ENCODE measurements at regions not wholly inside any gene's neighbourhood (a gene's known extent, or its start where the extent isn't known, plus 50 kb on each side); places are given as distances from the start of the nearest gene placed in this dataset.

DNA sequence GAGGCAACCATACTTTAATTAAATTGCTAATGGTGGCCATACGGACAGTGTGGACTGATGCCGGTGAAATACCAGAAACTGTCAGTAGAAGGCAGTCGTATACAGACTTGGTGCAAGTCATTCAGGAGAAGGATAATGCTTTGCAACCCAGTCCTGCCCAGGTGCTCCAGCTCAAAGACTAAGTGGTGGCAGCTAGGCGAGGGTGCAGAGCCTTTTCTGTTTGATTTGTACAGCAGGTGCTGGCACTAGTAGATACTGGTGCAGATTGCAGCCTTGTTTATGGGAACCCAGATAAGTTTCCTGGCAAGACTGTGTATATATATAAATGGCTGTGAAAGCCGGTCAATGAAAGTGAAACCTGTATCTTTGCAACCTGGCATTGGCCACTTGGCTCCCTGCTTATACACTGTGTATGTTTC lies 208.3 kb upstream of the SYT4 start:
- TF ChIP-seq POLR2AphosphoS5 (IDR thresholded peaks at IDR 0.05; ENCODE audit: borderline replicate concordance, low read depth, low read length) (no peak), FOXP2 (optimal IDR thresholded peaks at IDR 0.05; ENCODE audit: control extremely low read depth, extremely low read length, insufficient read depth) (no peak), EZH2 (IDR thresholded peaks at IDR 0.05) (no peak)
- Histone ChIP-seq H3K9me3 (ENCODE audit: low read depth, low read length) (no peaks in the 10 kb centered on the region), H3K4me3 (no peak overlapping the region), H3K9ac (ENCODE audit: insufficient read length) (no peak overlapping the region), H3K27ac (no peak overlapping the region), H3K36me3 (ENCODE audit: insufficient read depth, low read length) (no peaks in the 10 kb centered on the region)
- DNase-seq (ENCODE audit: low read depth, low spot score), result no peak

DNA sequence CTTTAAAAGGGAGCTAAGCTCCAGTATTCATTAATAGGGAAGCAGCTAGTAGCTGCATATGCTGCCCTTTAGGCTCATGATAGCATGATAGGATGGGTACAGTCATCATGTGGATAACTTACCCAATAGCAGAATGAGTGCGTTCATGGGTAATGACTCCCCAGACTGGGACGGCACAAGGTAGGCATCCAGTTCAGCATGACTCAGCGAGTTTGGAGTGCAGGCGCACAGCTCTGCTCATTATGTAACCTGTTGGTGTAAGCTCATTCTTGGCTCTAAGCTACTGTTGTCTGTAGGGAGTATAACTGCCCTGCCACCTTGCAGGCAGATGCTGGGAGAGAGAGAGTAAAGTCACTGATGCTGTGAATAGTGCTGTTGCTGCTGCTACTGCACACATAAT lies 209.2 kb upstream of the SYT4 start:
- no peak for DNase-seq (ENCODE audit: low read depth, low spot score)
- Histone ChIP-seq H3K36me3 (ENCODE audit: insufficient read depth, low read length) (no peaks in the 10 kb centered on the region), H3K9me3 (ENCODE audit: low read depth, low read length) (no peaks in the 10 kb centered on the region), H3K27ac (no peak overlapping the region), H3K4me3 (no peak overlapping the region), H3K9ac (ENCODE audit: insufficient read length) (no peak overlapping the region)
- TF ChIP-seq POLR2AphosphoS5 (IDR thresholded peaks at IDR 0.05; ENCODE audit: borderline replicate concordance, low read depth, low read length), result no peak
- TF ChIP-seq EZH2 (IDR thresholded peaks at IDR 0.05), result no peak
- no peak for TF ChIP-seq FOXP2 (optimal IDR thresholded peaks at IDR 0.05; ENCODE audit: control extremely low read depth, extremely low read length, insufficient read depth)

DNA sequence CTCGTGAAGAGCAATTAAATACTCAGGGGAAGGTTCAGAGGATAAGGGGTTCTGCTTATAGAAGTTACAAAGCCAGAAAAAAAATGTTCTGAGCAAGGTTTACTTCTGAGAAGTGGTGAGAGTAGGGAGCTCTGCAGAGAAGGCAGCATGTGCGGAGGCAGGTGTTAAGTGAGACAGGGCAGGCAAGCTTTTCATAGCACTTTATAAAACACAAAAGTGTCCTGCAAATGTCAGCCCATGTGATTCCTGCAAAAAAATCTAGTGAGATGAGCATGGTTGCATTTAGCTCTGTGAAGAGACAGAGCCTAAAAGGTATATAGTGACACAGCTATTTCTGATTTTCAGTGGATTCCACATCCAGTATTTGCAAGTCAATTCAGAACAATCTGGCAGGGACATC lies 223.8 kb upstream of the SYT4 start:
- no peaks in the 10 kb centered on the region for H3K9me3 ChIP-seq (ENCODE audit: low read depth, low read length)
- no peaks in the 10 kb centered on the region for H3K36me3 ChIP-seq (ENCODE audit: insufficient read depth, low read length)
- no peak for TF ChIP-seq EZH2 (IDR thresholded peaks at IDR 0.05)
- no peak for TF ChIP-seq POLR2AphosphoS5 (IDR thresholded peaks at IDR 0.05; ENCODE audit: borderline replicate concordance, low read depth, low read length)
- TF ChIP-seq FOXP2 (optimal IDR thresholded peaks at IDR 0.05; ENCODE audit: control extremely low read depth, extremely low read length, insufficient read depth), result no peak
- H3K4me3 ChIP-seq, result no peak overlapping the region
- no peak overlapping the region for H3K27ac ChIP-seq
- DNase-seq (ENCODE audit: low read depth, low spot score), result no peak
- no peak overlapping the region for H3K9ac ChIP-seq (ENCODE audit: insufficient read length)

DNA sequence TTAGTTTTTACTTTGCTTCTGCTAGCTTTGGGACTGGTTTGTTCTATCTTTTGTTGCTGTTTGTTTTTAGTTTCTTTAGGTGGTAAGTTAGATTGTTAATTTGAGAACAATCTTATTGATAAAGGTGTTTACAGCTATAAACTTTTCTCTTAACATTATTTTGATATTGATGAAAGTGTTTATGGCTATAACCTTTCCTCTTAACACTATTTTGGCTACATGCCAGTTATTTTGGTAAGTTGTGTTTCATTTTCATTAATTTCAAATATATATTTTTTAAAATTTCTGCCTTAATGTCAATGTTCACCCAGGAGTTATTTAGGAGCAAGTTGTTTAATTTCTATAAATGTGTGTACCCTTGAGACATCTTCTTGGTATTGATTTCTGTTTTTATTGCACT lies 229.6 kb upstream of the SYT4 start:
- no peak overlapping the region for H3K27ac ChIP-seq
- no peaks in the 10 kb centered on the region for H3K36me3 ChIP-seq (ENCODE audit: insufficient read depth, low read length)
- no peak overlapping the region for H3K9ac ChIP-seq (ENCODE audit: insufficient read length)
- no peaks in the 10 kb centered on the region for H3K9me3 ChIP-seq (ENCODE audit: low read depth, low read length)
- H3K4me3 ChIP-seq, result no peak overlapping the region
- DNase-seq (ENCODE audit: low read depth, low spot score), result no peak
- TF ChIP-seq EZH2 (IDR thresholded peaks at IDR 0.05) (no peak), FOXP2 (optimal IDR thresholded peaks at IDR 0.05; ENCODE audit: control extremely low read depth, extremely low read length, insufficient read depth) (no peak), POLR2AphosphoS5 (IDR thresholded peaks at IDR 0.05; ENCODE audit: borderline replicate concordance, low read depth, low read length) (no peak)

DNA sequence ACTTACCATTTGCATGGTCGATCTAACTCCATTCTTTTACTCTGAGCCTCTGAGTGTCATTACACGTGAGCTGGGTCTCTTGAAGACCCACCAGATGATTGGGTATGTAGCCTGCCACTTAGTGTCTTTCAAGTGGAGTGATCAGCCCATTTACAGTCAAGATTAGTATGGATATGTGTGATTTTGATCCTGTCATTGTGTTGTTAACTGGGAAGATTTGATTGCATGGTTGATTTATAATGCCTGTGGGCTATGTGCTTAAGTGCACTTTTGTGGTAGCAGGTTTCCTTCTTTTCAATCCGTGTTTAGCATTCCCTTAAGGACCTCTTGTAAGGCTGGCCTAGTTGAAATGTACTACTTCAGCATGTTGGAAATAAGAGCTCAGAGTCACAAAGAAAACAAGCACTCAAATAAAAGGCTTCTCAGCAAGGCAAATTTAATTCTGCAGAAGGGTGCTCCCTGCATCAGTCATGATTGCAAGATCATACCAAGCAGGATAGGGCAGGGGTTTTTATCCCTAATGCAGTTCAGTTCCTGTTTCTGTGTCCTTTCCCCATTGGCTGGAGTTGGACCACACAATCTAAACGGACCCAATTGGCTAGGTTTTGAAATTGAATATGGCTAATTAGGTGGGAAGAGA lies 230.7 kb upstream of the SYT4 start:
- no peaks in the 10 kb centered on the region for H3K9me3 ChIP-seq (ENCODE audit: low read depth, low read length)
- H3K27ac ChIP-seq, result no peak overlapping the region
- no peak overlapping the region for H3K4me3 ChIP-seq
- TF ChIP-seq EZH2 (IDR thresholded peaks at IDR 0.05) (no peak), POLR2AphosphoS5 (IDR thresholded peaks at IDR 0.05; ENCODE audit: borderline replicate concordance, low read depth, low read length) (no peak), FOXP2 (optimal IDR thresholded peaks at IDR 0.05; ENCODE audit: control extremely low read depth, extremely low read length, insufficient read depth) (no peak)
- no peaks in the 10 kb centered on the region for H3K36me3 ChIP-seq (ENCODE audit: insufficient read depth, low read length)
- no peak overlapping the region for H3K9ac ChIP-seq (ENCODE audit: insufficient read length)
- no peak for DNase-seq (ENCODE audit: low read depth, low spot score)

DNA sequence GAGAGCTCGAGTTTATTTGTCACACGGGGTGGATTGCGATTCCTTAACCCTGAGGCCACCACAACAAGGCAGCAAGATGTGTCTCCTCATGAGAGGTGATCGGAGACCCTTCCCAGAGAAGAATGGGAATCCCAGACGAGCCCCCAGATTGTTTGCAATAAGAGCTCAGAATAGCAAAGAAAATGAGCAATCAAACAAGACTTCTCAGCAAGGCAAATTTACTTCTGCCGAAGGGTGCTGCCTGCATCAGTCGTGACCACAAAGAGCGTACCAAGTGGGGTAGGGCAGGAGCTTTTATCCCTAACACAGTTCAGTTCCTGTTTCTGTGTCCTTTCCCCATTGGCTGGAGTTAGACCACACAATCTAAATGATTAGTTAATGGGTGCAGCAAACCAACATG lies 237.5 kb upstream of the SYT4 start:
- no peak overlapping the region for H3K4me3 ChIP-seq
- H3K27ac ChIP-seq, result no peak overlapping the region
- H3K36me3 ChIP-seq (ENCODE audit: insufficient read depth, low read length), result no peaks in the 10 kb centered on the region
- no peak overlapping the region for H3K9ac ChIP-seq (ENCODE audit: insufficient read length)
- no peaks in the 10 kb centered on the region for H3K9me3 ChIP-seq (ENCODE audit: low read depth, low read length)
- no peak for DNase-seq (ENCODE audit: low read depth, low spot score)
- no peak for TF ChIP-seq EZH2 (IDR thresholded peaks at IDR 0.05)
- TF ChIP-seq FOXP2 (optimal IDR thresholded peaks at IDR 0.05; ENCODE audit: control extremely low read depth, extremely low read length, insufficient read depth), result no peak
- TF ChIP-seq POLR2AphosphoS5 (IDR thresholded peaks at IDR 0.05; ENCODE audit: borderline replicate concordance, low read depth, low read length), result no peak

DNA sequence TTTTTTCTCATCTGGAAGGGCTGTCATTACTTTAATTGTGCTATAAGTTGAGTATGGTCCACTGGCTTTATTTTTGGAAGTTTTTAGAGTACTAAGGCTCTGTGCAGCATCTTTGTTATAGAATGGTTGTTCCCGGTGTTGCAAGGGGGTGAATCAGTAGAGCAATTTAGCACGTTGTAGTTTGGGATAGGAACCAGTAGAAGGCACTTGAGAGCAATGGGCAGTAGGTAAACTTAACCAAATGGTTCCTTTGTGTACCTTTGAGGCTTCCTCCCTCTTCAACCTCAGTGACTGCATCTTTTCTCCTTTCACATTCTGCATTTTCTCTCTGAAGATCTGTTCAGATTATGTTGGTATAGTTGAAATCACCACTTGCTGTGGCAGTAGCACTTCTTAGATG lies 238.2 kb upstream of the SYT4 start:
- Histone ChIP-seq H3K4me3 (no peak overlapping the region), H3K9me3 (ENCODE audit: low read depth, low read length) (no peaks in the 10 kb centered on the region), H3K36me3 (ENCODE audit: insufficient read depth, low read length) (no peaks in the 10 kb centered on the region), H3K9ac (ENCODE audit: insufficient read length) (no peak overlapping the region), H3K27ac (no peak overlapping the region)
- TF ChIP-seq FOXP2 (optimal IDR thresholded peaks at IDR 0.05; ENCODE audit: control extremely low read depth, extremely low read length, insufficient read depth) (no peak), EZH2 (IDR thresholded peaks at IDR 0.05) (no peak), POLR2AphosphoS5 (IDR thresholded peaks at IDR 0.05; ENCODE audit: borderline replicate concordance, low read depth, low read length) (no peak)
- no peak for DNase-seq (ENCODE audit: low read depth, low spot score)

DNA sequence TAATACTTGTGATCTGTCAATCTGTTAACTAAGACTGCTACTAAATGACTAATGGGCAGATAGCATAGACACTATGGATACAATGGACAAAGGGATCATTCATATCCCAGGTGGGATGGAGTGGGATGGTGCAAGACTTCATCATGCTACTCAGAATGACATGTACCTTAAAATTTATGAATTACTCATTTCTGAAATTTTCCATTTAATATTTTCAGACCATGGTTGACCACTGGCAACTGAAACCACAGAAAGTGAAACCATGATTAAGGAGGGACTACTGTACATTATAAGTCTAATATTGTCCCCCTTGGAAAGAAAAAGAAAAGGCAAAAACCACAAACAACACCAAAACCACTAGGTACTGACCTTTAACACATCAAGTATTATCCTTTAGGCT lies 247.0 kb upstream of the SYT4 start:
- TF ChIP-seq EZH2 (IDR thresholded peaks at IDR 0.05) (no peak), POLR2AphosphoS5 (IDR thresholded peaks at IDR 0.05; ENCODE audit: borderline replicate concordance, low read depth, low read length) (no peak), FOXP2 (optimal IDR thresholded peaks at IDR 0.05; ENCODE audit: control extremely low read depth, extremely low read length, insufficient read depth) (no peak)
- Histone ChIP-seq H3K36me3 (ENCODE audit: insufficient read depth, low read length) (no peaks in the 10 kb centered on the region), H3K27ac (no peak overlapping the region), H3K9ac (ENCODE audit: insufficient read length) (no peak overlapping the region), H3K4me3 (no peak overlapping the region), H3K9me3 (ENCODE audit: low read depth, low read length) (no peaks in the 10 kb centered on the region)
- no peak for DNase-seq (ENCODE audit: low read depth, low spot score)

DNA sequence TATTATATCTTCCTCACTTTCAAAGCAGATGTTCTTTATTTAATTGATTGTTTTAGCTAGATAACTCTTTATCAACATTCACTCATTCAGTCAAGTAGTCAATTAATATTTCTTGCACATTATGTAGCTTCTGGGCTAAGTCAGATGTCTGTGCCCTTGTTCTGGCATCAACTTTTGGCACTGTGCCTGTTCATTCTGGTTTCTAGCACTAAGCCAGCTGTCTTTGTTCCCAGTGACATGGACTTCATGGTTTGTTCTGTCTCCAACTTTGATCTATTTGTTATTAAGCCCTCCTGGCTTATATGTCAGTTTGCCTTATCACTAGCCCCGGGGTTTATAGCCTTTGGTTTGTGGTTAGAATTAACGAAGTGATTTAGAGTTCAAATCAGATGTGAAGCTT lies 247.9 kb upstream of the SYT4 start:
- TF ChIP-seq POLR2AphosphoS5 (IDR thresholded peaks at IDR 0.05; ENCODE audit: borderline replicate concordance, low read depth, low read length) (no peak), EZH2 (IDR thresholded peaks at IDR 0.05) (no peak), FOXP2 (optimal IDR thresholded peaks at IDR 0.05; ENCODE audit: control extremely low read depth, extremely low read length, insufficient read depth) (no peak)
- H3K27ac ChIP-seq, result no peak overlapping the region
- DNase-seq (ENCODE audit: low read depth, low spot score), result no peak

More for the DNA sequence above, 247.9 kb upstream of the SYT4 start:
- H3K9ac ChIP-seq (ENCODE audit: insufficient read length), result no peak overlapping the region
- H3K9me3 ChIP-seq (ENCODE audit: low read depth, low read length), result no peaks in the 10 kb centered on the region
- no peak overlapping the region for H3K4me3 ChIP-seq
- no peaks in the 10 kb centered on the region for H3K36me3 ChIP-seq (ENCODE audit: insufficient read depth, low read length)

Measured in SK-N-MC (cell line).